GM12878 (cell line): ENCODE measurements at regions not wholly inside any gene's neighbourhood (a gene's known extent, or its start where the extent isn't known, plus 50 kb on each side); places are given as distances from the start of the nearest gene placed in this dataset.

Experiments used
- ATAC-seq: fragments of 200-7000 bp; cut with Tn5 transposase; 3 replicates; pipeline ENCODE4 v1.9.1; 2020; ENCODE audit warnings: mild to moderate bottlenecking, moderate library complexity
- BruUV-seq: library from RNA; stranded (reverse); fragments of 400-500 nt; replicated peaks from 2 replicates; lab custom pipeline; 2021; lab: Mats Ljungman, UMichigan
- CTCF ChIA-PET: fragments of 300-600 bp; sonication (Branson Sonifier 250); formaldehyde crosslinking; extraction: SDS; loops from one replicate; lab custom pipeline; 2021; ENCODE audit warnings: inconsistent platforms; lab: Yijun Ruan, JAX
- POLR2A ChIA-PET: fragments of 350-600 bp; formaldehyde crosslinking; extraction: SDS; loops from one replicate; lab custom pipeline; 2021; ENCODE audit warnings: inconsistent platforms; lab: Charles Lee
- RAD21 ChIA-PET: fragments of 300-600 bp; sonication (Branson Sonifier 250); formaldehyde crosslinking; loops from one replicate; lab custom pipeline; 2023; ENCODE audit warnings: antibody characterized with exemption; ENCODE audit not compliant: unreplicated experiment; lab: Charles Lee
- SMC1A ChIA-PET: fragments of 300-600 bp; sonication (Branson Sonifier 250); formaldehyde crosslinking; loops from one replicate; lab custom pipeline; 2023; ENCODE audit not compliant: unreplicated experiment, uncharacterized antibody; lab: Charles Lee
- DNase-seq: peaks from one replicate; pipeline ENCODE4 v3.0.0-alpha.2; 2011; ENCODE audit warnings: low read depth, low spot score
- FAIRE-seq: peaks from 3 replicates; lab custom pipeline; 2011; peaks lifted over from hg19 to GRCh38; lab: Jason Lieb, UNC
- H2AFZ ChIP-seq: 2 replicates; pipeline ENCODE4 v1.6.0; 2011; ENCODE audit warnings: low read depth, low read length, control low read depth; ENCODE audit not compliant: control insufficient read depth
- H3K27ac ChIP-seq: 2 replicates; pipeline ENCODE4 v1.5.1; 2011; ENCODE audit warnings: control low read depth; ENCODE audit not compliant: control insufficient read depth, insufficient read depth
- H3K27me3 ChIP-seq, 2 experiments: replicated peaks in 1 of 2; 2 replicates each; pipeline versions ENCODE4 v1.6.0 to v1.6.1; 2011; ENCODE audit warnings: low read length in 1 of 2; ENCODE audit not compliant: control insufficient read depth in 2 of 2, insufficient read depth in 2 of 2
- H3K36me3 ChIP-seq, 2 experiments: 2 replicates each; pipeline ENCODE4 v1.5.1; 2011; ENCODE audit warnings: low read length in 1 of 2; ENCODE audit not compliant: control insufficient read depth in 2 of 2, insufficient read depth in 2 of 2
- H3K4me1 ChIP-seq: 2 replicates; pipeline ENCODE4 v1.6.1; 2011; ENCODE audit warnings: mild to moderate bottlenecking, low read length, moderate library complexity, mixed read lengths; ENCODE audit not compliant: control insufficient read depth, insufficient read depth
- H3K4me2 ChIP-seq: 2 replicates; pipeline ENCODE4 v1.6.0; 2011; ENCODE audit warnings: control low read depth; ENCODE audit not compliant: control insufficient read depth, insufficient read depth
- H3K4me3 ChIP-seq: fragments of 200-600 bp; sonication (generic); 2 replicates; pipeline ENCODE4 v1.5.1; 2016
- H3K79me2 ChIP-seq: 2 replicates; pipeline ENCODE4 v1.6.0; 2011; ENCODE audit warnings: low read length; ENCODE audit not compliant: control insufficient read depth, insufficient read depth
- H3K9ac ChIP-seq: 2 replicates; pipeline ENCODE4 v1.8.0; 2011; ENCODE audit warnings: low read length, control low read depth, mixed read lengths; ENCODE audit not compliant: control insufficient read depth, insufficient read depth
- H3K9me3 ChIP-seq: replicated peaks from 3 replicates; pipeline ENCODE4 v1.5.1; 2011; ENCODE audit warnings: mild to moderate bottlenecking, low read length; ENCODE audit not compliant: control insufficient read depth, insufficient read depth
- H4K20me1 ChIP-seq: 2 replicates; pipeline ENCODE4 v1.6.0; 2011; ENCODE audit not compliant: control insufficient read depth, insufficient read depth
- CEBPB ChIP-seq, 2 experiments: fragments of 150-350 bp in 1 of 2; IDR thresholded peaks; 2 replicates each; pipeline ENCODE4 v1.6.1; 2012 to 2014; ENCODE audit warnings: low read depth in 2 of 2, low read length in 2 of 2, borderline replicate concordance in 1 of 2, inconsistent platforms in 1 of 2
- KAT2A ChIP-seq: conservative IDR thresholded peaks from 2 replicates; pipeline ENCODE4 v1.6.1; 2011; ENCODE audit warnings: low read depth, low read length; ENCODE audit not compliant: control insufficient read depth
- MTA2 ChIP-seq: fragments of 450-650 bp; IDR thresholded peaks from 2 replicates; pipeline ENCODE4 v1.6.1; 2016; ENCODE audit warnings: low read depth, mild to moderate bottlenecking, moderate library complexity
- NFYA ChIP-seq: IDR thresholded peaks from 2 replicates; pipeline ENCODE4 v1.6.1; 2011; ENCODE audit warnings: low read depth, mild to moderate bottlenecking, low read length, improper control_type of control experiment, borderline replicate concordance
- SREBF2 ChIP-seq: IDR thresholded peaks from 2 replicates; pipeline ENCODE4 v1.6.1; 2012; ENCODE audit warnings: mild to moderate bottlenecking, low read length
- SUZ12 ChIP-seq: fragments of 200-600 bp; sonication (generic); IDR thresholded peaks from one replicate; pipeline ENCODE4 v1.6.1; 2018; ENCODE audit warnings: antibody characterized with exemption, mild to moderate bottlenecking; ENCODE audit not compliant: unreplicated experiment
- TAF1 ChIP-seq: IDR thresholded peaks from 2 replicates; pipeline ENCODE4 v1.6.1; 2011; ENCODE audit warnings: mild to moderate bottlenecking, low read depth, low read length, borderline replicate concordance
- ZBED1 ChIP-seq: IDR thresholded peaks from 2 replicates; pipeline ENCODE4 v1.6.1; 2016; ENCODE audit warnings: borderline replicate concordance
- ZNF24 ChIP-seq: fragments of 450-650 bp; IDR thresholded peaks from 2 replicates; pipeline ENCODE4 v1.6.1; 2017; ENCODE audit warnings: antibody characterized with exemption, mild to moderate bottlenecking
- WGBS: methylation state at CpG from one replicate; pipeline ENCODE4 v1.1.6; 2016; ENCODE audit warnings: low lambda C conversion rate; ENCODE audit not compliant: insufficient replicate concordance, insufficient coverage; ENCODE audit errors: missing lambda C conversion rate; 5-methylcytosine and 5-hydroxymethylcytosine counted together
- in situ Hi-C: fragments of 300-500 bp; cut with MboI; formaldehyde crosslinking; loops from 9 replicates; pipeline ENCODE4 v1.14.3; 2018; ENCODE audit warnings: mixed read lengths
- intact Hi-C: fragments of 100-400 bp; cut with micrococcal nuclease; formaldehyde crosslinking; loops from one replicate; pipeline ENCODE4 v1.14.2; 2022; ENCODE audit not compliant: unreplicated experiment
- TF ChIP-seq, protein P1 (sequence below): IDR thresholded peaks from 2 replicates; pipeline ENCODE4 v1.6.1; 2012; ENCODE audit warnings: mild to moderate bottlenecking, low read depth, low read length
- TF ChIP-seq, protein P2 (sequence below): IDR thresholded peaks from 2 replicates; pipeline ENCODE4 v1.6.1; 2012; ENCODE audit warnings: low read depth, low read length, improper control_type of control experiment
- TF ChIP-seq, protein P3 (sequence below): fragments of 450-650 bp; IDR thresholded peaks from 2 replicates; pipeline ENCODE4 v1.6.1; 2017; ENCODE audit warnings: mild to moderate bottlenecking

DNA sequence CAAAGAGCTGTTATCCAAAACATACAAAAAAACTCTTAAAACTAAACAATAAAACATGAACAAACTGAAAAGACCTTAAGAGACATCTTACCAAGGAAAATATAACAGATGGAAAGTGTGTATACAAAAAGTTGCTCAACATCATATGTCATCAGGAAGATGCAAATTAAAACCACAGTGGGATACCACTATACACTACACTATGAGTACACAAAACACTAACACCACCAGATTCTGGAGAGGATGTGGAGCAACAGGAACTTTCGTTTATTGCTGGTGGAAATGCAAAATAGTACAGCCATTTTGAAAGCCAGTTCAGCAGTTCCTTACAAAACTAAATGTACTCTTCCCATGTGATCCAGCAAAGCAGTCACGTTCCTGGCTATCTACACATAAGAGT is 221.4 kb downstream of the CMPK2 start:
- ChIA-PET CTCF (no interaction called here), SMC1A (no interaction called here), POLR2A (no interaction called here), RAD21 (no interaction called here)
- H3K9me3 ChIP-seq = no peaks in the 10 kb centered on the region
- H3K4me1 ChIP-seq = no peaks in the 10 kb centered on the region
- H3K4me2 ChIP-seq = no peak overlapping the region
- H3K79me2 ChIP-seq = no peaks in the 10 kb centered on the region
- no peak for FAIRE-seq
- no peak overlapping the region for H3K9ac ChIP-seq
- 0% methylated on average over 2 of the region's 2 CpGs for WGBS
- in situ Hi-C loops = no loop called here
- H4K20me1 ChIP-seq = no peaks in the 10 kb centered on the region
- no peak overlapping the region for H3K4me3 ChIP-seq
- no peak overlapping the region for H3K27ac ChIP-seq
- no peak for DNase-seq
- no peak for ATAC-seq
- BruUV-seq = no TSS peak
- TF ChIP-seq ZNF24 = no peak
- TF ChIP-seq, protein P1, sequence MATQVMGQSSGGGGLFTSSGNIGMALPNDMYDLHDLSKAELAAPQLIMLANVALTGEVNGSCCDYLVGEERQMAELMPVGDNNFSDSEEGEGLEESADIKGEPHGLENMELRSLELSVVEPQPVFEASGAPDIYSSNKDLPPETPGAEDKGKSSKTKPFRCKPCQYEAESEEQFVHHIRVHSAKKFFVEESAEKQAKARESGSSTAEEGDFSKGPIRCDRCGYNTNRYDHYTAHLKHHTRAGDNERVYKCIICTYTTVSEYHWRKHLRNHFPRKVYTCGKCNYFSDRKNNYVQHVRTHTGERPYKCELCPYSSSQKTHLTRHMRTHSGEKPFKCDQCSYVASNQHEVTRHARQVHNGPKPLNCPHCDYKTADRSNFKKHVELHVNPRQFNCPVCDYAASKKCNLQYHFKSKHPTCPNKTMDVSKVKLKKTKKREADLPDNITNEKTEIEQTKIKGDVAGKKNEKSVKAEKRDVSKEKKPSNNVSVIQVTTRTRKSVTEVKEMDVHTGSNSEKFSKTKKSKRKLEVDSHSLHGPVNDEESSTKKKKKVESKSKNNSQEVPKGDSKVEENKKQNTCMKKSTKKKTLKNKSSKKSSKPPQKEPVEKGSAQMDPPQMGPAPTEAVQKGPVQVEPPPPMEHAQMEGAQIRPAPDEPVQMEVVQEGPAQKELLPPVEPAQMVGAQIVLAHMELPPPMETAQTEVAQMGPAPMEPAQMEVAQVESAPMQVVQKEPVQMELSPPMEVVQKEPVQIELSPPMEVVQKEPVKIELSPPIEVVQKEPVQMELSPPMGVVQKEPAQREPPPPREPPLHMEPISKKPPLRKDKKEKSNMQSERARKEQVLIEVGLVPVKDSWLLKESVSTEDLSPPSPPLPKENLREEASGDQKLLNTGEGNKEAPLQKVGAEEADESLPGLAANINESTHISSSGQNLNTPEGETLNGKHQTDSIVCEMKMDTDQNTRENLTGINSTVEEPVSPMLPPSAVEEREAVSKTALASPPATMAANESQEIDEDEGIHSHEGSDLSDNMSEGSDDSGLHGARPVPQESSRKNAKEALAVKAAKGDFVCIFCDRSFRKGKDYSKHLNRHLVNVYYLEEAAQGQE = no peak
- TF ChIP-seq MTA2 = no peak
- TF ChIP-seq TAF1 = no peak
- TF ChIP-seq CEBPB (IDR thresholded peaks at IDR 0.05; ENCODE audit: borderline replicate concordance in 1 of 2, low read depth in 2 of 2, low read length in 2 of 2) = no peak
- TF ChIP-seq, protein P2, sequence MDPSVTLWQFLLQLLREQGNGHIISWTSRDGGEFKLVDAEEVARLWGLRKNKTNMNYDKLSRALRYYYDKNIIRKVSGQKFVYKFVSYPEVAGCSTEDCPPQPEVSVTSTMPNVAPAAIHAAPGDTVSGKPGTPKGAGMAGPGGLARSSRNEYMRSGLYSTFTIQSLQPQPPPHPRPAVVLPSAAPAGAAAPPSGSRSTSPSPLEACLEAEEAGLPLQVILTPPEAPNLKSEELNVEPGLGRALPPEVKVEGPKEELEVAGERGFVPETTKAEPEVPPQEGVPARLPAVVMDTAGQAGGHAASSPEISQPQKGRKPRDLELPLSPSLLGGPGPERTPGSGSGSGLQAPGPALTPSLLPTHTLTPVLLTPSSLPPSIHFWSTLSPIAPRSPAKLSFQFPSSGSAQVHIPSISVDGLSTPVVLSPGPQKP = no peak
- no peak for TF ChIP-seq SUZ12
- TF ChIP-seq, protein P3, sequence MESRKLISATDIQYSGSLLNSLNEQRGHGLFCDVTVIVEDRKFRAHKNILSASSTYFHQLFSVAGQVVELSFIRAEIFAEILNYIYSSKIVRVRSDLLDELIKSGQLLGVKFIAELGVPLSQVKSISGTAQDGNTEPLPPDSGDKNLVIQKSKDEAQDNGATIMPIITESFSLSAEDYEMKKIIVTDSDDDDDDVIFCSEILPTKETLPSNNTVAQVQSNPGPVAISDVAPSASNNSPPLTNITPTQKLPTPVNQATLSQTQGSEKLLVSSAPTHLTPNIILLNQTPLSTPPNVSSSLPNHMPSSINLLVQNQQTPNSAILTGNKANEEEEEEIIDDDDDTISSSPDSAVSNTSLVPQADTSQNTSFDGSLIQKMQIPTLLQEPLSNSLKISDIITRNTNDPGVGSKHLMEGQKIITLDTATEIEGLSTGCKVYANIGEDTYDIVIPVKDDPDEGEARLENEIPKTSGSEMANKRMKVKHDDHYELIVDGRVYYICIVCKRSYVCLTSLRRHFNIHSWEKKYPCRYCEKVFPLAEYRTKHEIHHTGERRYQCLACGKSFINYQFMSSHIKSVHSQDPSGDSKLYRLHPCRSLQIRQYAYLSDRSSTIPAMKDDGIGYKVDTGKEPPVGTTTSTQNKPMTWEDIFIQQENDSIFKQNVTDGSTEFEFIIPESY = no peak
- no peak for TF ChIP-seq SREBF2
- TF ChIP-seq NFYA = no peak
- no peak for TF ChIP-seq ZBED1
- TF ChIP-seq KAT2A = no peak
- TF ChIP-seq, all 136 proteins: peak for 0
- Histone ChIP-seq H2AFZ (no peak overlapping the region), H3K27me3 (no peaks in the 10 kb centered on the region), H3K36me3 (no peaks in the 10 kb centered on the region)
- intact Hi-C loops = no loop called here
